Liver (tissue), 3 donors: ENCODE measurements at regions not wholly inside any gene's neighbourhood (a gene's known extent, or its start where the extent isn't known, plus 50 kb on each side); places are given as distances from the start of the nearest gene placed in this dataset.

Experiments
- JUND ChIP-seq, 2 donors: IDR thresholded peaks; 2 replicates each; pipeline ENCODE4 v1.6.1; 2016; ENCODE audit warnings: antibody characterized with exemption in 2 of 2
- MAX ChIP-seq: IDR thresholded peaks from 2 replicates; pipeline ENCODE4 v1.6.1; 2016; ENCODE audit warnings: antibody characterized with exemption
- RAD21 ChIP-seq, 2 donors: IDR thresholded peaks; 2 replicates each; pipeline ENCODE4 v1.6.1; 2016; ENCODE audit warnings: antibody characterized with exemption in 2 of 2, mild to moderate bottlenecking in 2 of 2
- TAF1 ChIP-seq: conservative IDR thresholded peaks from 2 replicates; pipeline ENCODE4 v1.6.1; 2016; ENCODE audit warnings: antibody characterized with exemption, mild to moderate bottlenecking
- TF ChIP-seq, protein P1 (sequence below): fragments of 150-350 bp; IDR thresholded peaks from 2 replicates; pipeline ENCODE4 v1.5.1; 2017; ENCODE audit warnings: improper control_type of control experiment, low read depth, low read length; ENCODE audit not compliant: missing input control
- TF ChIP-seq, protein P2 (sequence below): IDR thresholded peaks from 2 replicates; pipeline ENCODE4 v1.6.1; 2016; ENCODE audit warnings: antibody characterized with exemption, mild to moderate bottlenecking
- TF ChIP-seq, protein P3 (sequence below): IDR thresholded peaks from 2 replicates; pipeline ENCODE4 v1.6.1; 2016; ENCODE audit warnings: antibody characterized with exemption
- donor health status: healthy.
- donor health status: healthy.

GRCh38 chr2:12034382-12034781, 287.9 kb downstream of the LPIN1 start:
- TF ChIP-seq TAF1 (no peak), MAX (no peak), RAD21 (IDR thresholded peaks at IDR 0.05) (no peak), JUND (IDR thresholded peaks at IDR 0.05) (no peak)
- TF ChIP-seq, protein P1, sequence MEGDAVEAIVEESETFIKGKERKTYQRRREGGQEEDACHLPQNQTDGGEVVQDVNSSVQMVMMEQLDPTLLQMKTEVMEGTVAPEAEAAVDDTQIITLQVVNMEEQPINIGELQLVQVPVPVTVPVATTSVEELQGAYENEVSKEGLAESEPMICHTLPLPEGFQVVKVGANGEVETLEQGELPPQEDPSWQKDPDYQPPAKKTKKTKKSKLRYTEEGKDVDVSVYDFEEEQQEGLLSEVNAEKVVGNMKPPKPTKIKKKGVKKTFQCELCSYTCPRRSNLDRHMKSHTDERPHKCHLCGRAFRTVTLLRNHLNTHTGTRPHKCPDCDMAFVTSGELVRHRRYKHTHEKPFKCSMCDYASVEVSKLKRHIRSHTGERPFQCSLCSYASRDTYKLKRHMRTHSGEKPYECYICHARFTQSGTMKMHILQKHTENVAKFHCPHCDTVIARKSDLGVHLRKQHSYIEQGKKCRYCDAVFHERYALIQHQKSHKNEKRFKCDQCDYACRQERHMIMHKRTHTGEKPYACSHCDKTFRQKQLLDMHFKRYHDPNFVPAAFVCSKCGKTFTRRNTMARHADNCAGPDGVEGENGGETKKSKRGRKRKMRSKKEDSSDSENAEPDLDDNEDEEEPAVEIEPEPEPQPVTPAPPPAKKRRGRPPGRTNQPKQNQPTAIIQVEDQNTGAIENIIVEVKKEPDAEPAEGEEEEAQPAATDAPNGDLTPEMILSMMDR: no peak
- TF ChIP-seq, protein P2, sequence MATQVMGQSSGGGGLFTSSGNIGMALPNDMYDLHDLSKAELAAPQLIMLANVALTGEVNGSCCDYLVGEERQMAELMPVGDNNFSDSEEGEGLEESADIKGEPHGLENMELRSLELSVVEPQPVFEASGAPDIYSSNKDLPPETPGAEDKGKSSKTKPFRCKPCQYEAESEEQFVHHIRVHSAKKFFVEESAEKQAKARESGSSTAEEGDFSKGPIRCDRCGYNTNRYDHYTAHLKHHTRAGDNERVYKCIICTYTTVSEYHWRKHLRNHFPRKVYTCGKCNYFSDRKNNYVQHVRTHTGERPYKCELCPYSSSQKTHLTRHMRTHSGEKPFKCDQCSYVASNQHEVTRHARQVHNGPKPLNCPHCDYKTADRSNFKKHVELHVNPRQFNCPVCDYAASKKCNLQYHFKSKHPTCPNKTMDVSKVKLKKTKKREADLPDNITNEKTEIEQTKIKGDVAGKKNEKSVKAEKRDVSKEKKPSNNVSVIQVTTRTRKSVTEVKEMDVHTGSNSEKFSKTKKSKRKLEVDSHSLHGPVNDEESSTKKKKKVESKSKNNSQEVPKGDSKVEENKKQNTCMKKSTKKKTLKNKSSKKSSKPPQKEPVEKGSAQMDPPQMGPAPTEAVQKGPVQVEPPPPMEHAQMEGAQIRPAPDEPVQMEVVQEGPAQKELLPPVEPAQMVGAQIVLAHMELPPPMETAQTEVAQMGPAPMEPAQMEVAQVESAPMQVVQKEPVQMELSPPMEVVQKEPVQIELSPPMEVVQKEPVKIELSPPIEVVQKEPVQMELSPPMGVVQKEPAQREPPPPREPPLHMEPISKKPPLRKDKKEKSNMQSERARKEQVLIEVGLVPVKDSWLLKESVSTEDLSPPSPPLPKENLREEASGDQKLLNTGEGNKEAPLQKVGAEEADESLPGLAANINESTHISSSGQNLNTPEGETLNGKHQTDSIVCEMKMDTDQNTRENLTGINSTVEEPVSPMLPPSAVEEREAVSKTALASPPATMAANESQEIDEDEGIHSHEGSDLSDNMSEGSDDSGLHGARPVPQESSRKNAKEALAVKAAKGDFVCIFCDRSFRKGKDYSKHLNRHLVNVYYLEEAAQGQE: no peak
- TF ChIP-seq, protein P3, sequence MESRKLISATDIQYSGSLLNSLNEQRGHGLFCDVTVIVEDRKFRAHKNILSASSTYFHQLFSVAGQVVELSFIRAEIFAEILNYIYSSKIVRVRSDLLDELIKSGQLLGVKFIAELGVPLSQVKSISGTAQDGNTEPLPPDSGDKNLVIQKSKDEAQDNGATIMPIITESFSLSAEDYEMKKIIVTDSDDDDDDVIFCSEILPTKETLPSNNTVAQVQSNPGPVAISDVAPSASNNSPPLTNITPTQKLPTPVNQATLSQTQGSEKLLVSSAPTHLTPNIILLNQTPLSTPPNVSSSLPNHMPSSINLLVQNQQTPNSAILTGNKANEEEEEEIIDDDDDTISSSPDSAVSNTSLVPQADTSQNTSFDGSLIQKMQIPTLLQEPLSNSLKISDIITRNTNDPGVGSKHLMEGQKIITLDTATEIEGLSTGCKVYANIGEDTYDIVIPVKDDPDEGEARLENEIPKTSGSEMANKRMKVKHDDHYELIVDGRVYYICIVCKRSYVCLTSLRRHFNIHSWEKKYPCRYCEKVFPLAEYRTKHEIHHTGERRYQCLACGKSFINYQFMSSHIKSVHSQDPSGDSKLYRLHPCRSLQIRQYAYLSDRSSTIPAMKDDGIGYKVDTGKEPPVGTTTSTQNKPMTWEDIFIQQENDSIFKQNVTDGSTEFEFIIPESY: no peak
